ENCODE measurements at regions not wholly inside any gene's neighbourhood (a gene's known extent, or its start where the extent isn't known, plus 50 kb on each side); places are given as distances from the start of the nearest gene placed in this dataset.

GRCh38 chr13:69649063-69649392 is 458.6 kb upstream of the ATXN8OS start:
- H3K9ac ChIP-seq (ENCODE audit: insufficient read depth in 1 of 2, low read depth in 2 of 2, low read length in 2 of 2), result no peak overlapping the region
- H4K20me1 ChIP-seq (replicated peaks; ENCODE audit: control insufficient read depth, insufficient read depth, low read length), result no peaks in the 10 kb centered on the region
- in situ Hi-C loops (cut with MboI), result no loop called here
- H3K9me3 ChIP-seq (replicated peaks; ENCODE audit: control insufficient read depth, insufficient read depth, low read depth, low read length), result no peaks in the 10 kb centered on the region
- H3K36me3 ChIP-seq (ENCODE audit: control insufficient read depth, insufficient read depth, low read length), result no peaks in the 10 kb centered on the region
- intact Hi-C loops (cut with micrococcal nuclease), result no loop called here
- no peaks in the 10 kb centered on the region for H3K79me2 ChIP-seq (ENCODE audit: control insufficient read depth, insufficient read depth, low read length)
- H2AFZ ChIP-seq (ENCODE audit: low read depth, low read length), result no peak overlapping the region
- H3K4me1 ChIP-seq (replicated peaks in 1 of 2; ENCODE audit: control insufficient read depth in 2 of 2, insufficient read depth in 2 of 2, low read length in 2 of 2), result no peaks in the 10 kb centered on the region
- CTCF ChIA-PET (ENCODE audit: low intra/inter-chr PET ratio), result no interaction called here
- no TSS peak for BruUV-seq (replicated peaks)
- H3K9me1 ChIP-seq (ENCODE audit: control insufficient read depth, insufficient read depth, low read length), result no peaks in the 10 kb centered on the region
- no peak overlapping the region for H3K4me3 ChIP-seq
- H3K27ac ChIP-seq (ENCODE audit: extremely low read depth, low read depth, low read length), result no peak overlapping the region
- 11% methylated on average over 2 of the region's 2 CpGs for WGBS (ENCODE audit: insufficient coverage, low coverage, missing lambda C conversion rate)
- FAIRE-seq, result no peak
- no peak for DNase-seq (ENCODE audit: extremely low read depth in 1 of 4, low spot score in 3 of 4)
- POLR2A ChIA-PET, result no interaction called here
- no peaks in the 10 kb centered on the region for H3K27me3 ChIP-seq (ENCODE audit: control insufficient read depth in 2 of 2, insufficient read depth in 2 of 2, low read length in 2 of 2)
- TF ChIP-seq ATF4 (CRISPR knock-in tag; IDR thresholded peaks at IDR 0.05), result no peak
- no peak for TF ChIP-seq DDX20 (tag; IDR thresholded peaks at IDR 0.05; ENCODE audit: low read depth)
- TF ChIP-seq NELFE (IDR thresholded peaks at IDR 0.05; ENCODE audit: insufficient read depth, insufficient read length), result no peak
- no peak for TF ChIP-seq RBM25 (IDR thresholded peaks at IDR 0.05; ENCODE audit: low read depth, low read length, severe bottlenecking)
- TF ChIP-seq ZNF79 (CRISPR knock-in tag; IDR thresholded peaks at IDR 0.05; ENCODE audit: low read depth), result no peak
- no peak for TF ChIP-seq POLR3A (IDR thresholded peaks at IDR 0.05; ENCODE audit: borderline replicate concordance, extremely low read depth, insufficient read depth, insufficient read length)
- TF ChIP-seq ZNF174 (CRISPR knock-in tag; IDR thresholded peaks at IDR 0.05), result no peak
- TF ChIP-seq DPF2 (IDR thresholded peaks at IDR 0.05), result no peak
- TF ChIP-seq CBX8 (IDR thresholded peaks at IDR 0.05; ENCODE audit: borderline replicate concordance, extremely low read depth, low read depth, low read length, poor library complexity, severe bottlenecking), result no peak
- no peak for TF ChIP-seq CTCF (IDR thresholded peaks at IDR 0.05 in 2 of 3, conservative IDR thresholded peaks at IDR 0.05 in 1 of 3; ENCODE audit: insufficient read depth in 2 of 3, low read depth in 1 of 3, low read length in 3 of 3)
- TF ChIP-seq SOX6 (IDR thresholded peaks at IDR 0.05), result no peak
- no peak for TF ChIP-seq SP2 (IDR thresholded peaks at IDR 0.05; ENCODE audit: extremely low read depth, low read depth, low read length, poor library complexity, severe bottlenecking)
- H3K4me2 ChIP-seq (ENCODE audit: insufficient read depth, low read length), result no peak overlapping the region
- ATAC-seq, result no peak

Measured in K562 (cell line).